Hematopoietic multipotent progenitor cell treated with erythropoietin and hydrocortisone succinate and interleukin-3 and kit ligand, for 4 days (in vitro differentiated cells): ENCODE measurements at regions not wholly inside any gene's neighbourhood (a gene's known extent, or its start where the extent isn't known, plus 50 kb on each side); places are given as distances from the start of the nearest gene placed in this dataset.
"Not testable (repeated sequence)": the region's sequence is repeated elsewhere in the genome, so short reads cannot be mapped to it uniquely, and the experiment has no call there.

Experiments used
- DNase-seq: peaks from one replicate; pipeline ENCODE4 v3.0.0-alpha.2; 2015

DNA sequence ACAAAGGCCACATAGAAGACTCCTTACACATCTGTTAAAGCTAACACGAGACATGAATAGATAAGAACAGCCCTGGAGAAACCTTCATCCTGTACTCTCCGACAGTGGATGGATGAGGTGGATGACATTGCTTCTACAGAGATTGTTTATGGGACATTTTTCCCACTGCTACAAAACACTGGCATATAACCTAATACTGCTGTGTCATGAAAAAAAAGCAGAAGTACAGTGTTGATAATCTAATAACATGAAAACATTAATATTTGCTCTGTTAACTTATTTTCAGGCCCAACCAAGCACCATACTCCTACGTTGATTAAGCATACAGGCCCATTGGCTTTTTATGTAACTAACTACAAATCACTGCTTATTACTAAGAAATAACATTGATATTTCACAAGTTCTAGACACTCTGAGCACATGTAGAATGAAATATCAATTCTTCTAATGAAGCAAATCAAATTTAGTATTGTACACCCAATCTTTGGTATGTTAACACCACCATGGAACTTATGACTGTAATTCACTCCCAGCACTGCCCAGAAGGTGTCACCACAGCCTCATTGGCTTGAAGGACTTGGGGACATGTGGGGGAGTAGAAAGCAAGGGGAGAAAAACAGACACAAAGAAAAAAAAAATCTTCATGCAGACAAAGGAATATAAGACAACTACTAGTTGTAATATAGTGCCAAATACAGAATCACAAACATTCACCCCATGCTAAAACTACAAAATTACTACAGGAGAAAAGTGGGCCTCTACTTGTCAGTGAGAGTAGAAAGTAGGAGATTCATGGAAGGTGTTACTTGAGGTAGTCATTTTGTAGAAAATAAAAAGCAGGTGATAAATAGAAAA, 330.0 kb upstream of the PMFBP1 start:
- peak; percentile 86 for DNase-seq

- DNase-seq: peak; percentile 4
These were observed 328.6 kb upstream of the PMFBP1 start for GRCh38 chr16:72500545-72500944.

GRCh38 chr16:72493716-72494415, 321.9 kb upstream of the PMFBP1 start:
- DNase-seq: no peak

DNA sequence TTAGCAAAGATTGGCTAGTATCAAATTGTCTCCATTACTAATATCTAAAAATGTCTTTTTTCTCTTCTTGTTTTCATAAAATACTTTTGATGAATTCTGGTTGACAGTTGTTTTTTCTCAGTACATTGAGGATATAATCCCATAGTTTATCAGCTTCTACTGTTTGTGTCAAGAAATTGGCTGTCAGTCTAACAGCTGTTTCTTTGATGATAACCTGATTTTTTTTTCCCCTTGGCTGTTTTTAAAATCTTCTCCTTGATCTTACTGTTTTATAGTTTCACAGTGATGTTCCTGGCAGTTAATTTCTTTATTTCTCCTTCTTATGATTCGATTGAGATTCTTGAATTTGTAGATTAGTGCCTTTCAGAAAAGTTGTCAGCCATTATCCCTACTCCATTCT, 315.3 kb upstream of the PMFBP1 start:
- DNase-seq: no peak

DNA sequence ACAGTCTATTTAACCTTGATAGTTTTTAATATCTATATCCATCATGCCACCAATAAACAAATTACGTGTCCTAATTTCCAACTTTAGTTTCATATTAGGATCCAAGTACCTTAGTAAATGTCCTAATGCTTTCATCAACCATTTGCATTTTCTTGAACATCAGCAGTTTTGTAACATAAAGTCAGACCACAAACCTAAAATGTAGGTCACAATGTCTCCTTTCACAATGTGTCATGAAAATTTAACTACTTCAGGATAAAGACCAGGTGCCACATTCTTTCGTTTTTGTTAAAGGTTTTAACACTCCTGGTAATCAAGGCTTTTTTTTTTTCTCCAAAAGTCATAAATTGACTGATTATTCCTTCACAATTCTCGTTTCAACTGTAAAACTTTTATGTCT, 310.7 kb upstream of the PMFBP1 start:
- no peak for DNase-seq

DNA sequence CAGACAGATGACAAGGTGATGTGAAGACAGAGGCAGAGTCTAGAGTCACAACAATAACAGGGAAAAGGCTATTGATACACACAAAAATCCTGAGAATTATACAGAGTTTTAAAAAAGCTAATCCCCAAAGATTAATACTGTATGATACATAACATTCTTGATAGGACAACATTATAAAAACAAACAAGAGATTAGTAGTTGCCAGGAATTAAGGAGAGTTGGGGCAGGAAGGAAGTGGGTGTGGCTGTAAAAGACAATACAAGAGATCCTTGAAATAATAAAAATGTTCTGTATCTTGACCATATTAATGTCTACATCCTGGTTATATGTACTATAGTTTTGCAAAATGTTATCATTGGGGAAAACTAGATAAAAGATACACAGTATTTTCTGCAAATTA, 309.5 kb upstream of the PMFBP1 start:
- peak; percentile 11 for DNase-seq

DNA sequence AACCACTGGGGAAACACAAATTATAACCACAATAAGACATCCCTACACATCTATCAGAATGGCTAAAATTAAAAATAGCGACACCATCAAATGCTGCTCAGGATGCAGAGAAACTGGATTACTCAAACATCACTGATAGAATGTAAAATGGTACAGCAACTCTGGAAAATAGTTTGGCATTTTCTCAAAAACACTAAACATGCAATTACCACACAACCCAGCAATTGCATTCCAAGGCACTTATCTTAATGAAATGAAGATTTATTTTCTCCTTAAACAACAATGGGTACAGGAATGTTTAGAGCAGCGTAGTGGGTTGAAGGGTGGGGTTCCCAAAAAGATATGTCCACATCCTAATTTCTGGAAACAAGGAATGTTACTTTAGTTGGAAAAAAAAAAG, 309.0 kb upstream of the PMFBP1 start:
- no peak for DNase-seq

DNA sequence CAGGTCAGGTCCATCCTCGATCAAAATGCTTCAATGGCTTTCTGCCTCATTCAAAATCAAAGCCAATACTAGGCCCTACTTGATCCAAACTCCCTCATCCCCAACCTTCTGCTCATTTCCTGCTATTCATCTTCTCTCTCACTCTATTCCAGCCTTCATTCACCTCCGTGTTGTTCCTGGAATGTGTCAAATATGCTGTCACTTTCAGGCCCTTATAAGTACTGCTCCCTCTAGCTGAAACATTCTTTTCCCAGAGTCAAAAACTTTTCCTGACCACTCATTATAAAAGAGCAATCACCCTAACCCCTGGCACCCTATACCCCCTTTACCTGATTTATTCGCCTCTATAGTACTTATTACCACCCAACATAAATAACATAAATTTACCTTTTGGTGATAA, 303.7 kb upstream of the PMFBP1 start:
- DNase-seq: no peak

DNA sequence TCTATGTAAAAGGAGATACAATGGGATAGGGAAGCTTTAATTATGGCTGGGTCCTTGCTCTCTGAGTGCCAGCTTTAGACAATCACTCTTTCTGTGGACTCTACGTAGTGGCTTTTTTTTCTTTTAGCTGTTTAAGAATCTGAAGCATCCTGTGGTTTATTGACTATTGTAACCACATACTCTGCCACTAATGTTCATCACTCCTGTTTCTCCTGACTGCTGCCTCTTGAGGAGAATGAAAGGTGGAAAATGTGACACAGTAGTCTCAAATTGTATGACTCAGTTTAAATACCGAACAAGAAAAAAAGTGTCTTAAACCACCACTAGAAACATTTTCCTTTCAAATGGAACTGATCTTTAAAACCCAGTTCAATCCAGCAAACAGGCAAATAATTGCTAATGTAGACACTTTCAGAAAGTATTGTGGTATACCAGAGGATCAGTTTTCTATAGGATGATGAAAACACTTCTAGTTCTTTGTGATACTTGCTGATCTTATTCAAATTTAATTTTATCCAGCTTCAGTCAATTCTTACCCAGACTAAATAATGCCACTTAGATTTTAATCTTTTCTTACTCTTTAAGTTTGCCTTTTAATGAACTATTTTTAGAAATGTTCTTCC, 302.7 kb upstream of the PMFBP1 start:
- no peak for DNase-seq

DNA sequence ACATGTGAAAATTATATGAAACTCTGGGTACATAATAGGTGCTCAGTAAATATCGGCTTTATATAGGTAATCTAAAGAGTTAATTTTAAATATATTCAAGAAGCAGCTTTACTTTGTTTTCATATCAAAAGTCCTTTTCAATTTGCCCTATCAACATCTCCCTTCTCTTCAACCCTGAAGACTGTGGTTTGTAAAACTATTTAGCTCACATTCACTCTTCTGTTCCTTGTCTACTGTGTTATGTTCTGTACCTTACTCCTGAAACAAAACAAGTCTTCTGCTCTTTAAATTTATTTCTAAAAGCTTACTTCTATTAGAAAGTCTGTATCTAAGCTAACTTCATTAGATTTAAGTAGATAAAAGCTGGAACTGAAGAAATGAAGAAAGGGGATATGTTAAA, 301.7 kb upstream of the PMFBP1 start:
- DNase-seq: no peak

- DNase-seq: no peak
These were observed 299.5 kb upstream of the PMFBP1 start for GRCh38 chr16:72471317-72471924.

- no peak for DNase-seq
These were observed 298.6 kb upstream of the PMFBP1 start for GRCh38 chr16:72470541-72470940.

DNA sequence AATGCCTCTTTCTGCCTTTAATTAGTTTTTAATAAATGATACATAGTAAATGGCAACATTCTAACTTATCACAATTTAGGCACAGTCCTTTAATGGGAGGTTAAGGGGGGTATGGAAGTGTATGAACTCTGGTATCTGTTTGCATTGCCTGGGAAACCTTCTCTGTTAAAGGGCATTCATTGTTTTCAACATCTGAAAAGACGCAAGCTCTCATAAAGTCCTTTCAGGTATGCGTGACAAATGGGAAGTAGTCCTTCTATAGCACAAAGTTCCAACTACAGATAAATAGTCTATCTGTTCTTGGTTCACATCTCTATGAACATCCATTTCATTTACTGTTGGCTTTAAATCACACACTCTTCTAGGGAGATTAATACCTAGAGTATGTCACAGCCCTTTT, 298.0 kb upstream of the PMFBP1 start:
- DNase-seq: no peak

DNA sequence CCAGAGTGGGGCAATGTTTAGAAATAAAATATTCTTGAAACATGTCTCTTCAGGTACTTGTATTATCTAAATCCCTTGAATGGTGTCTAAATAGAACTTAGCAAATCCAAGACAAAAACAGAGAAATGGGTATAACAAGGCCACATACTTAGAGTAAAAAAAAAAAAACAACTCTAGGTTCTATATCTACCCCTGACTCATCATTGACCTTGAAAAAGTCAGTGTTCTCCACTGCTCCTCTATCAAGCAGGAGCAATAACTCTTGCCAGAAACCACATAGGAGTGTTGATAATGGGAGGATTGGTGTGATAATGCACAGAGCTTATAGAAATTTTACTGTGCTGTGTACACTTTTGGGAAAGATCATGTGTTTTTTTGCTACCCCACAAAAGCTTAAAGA, 296.6 kb upstream of the PMFBP1 start:
- peak; percentile 31 for DNase-seq

DNA sequence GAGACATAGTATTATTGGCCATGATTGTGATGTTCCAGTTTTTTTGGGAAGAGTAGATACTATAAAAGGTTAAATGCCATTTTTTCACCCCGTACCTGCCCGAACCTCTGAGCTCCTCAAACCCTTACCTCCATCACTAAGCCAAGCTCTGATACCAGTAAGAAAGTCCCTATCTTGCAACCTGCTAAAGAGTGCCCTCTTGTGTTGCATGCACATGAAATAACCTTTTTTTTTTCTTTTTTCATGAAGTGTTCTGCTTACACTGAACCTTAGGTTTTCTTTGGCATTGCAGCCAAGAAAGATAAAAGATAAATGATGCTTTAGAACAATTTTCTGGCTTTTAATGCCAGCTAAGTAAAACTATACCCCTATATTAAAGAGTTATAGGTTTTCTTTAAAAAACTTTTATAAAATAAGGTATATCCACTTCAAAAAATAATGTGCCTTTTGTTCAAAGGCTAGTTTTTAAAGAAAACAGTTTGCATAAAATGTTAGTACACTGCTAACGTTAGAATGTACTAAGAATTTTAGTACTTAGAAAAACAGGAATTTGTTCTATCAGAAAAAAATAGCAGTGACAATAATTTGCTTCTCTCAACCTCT, 295.3 kb upstream of the PMFBP1 start:
- peak; percentile 73 for DNase-seq

DNA sequence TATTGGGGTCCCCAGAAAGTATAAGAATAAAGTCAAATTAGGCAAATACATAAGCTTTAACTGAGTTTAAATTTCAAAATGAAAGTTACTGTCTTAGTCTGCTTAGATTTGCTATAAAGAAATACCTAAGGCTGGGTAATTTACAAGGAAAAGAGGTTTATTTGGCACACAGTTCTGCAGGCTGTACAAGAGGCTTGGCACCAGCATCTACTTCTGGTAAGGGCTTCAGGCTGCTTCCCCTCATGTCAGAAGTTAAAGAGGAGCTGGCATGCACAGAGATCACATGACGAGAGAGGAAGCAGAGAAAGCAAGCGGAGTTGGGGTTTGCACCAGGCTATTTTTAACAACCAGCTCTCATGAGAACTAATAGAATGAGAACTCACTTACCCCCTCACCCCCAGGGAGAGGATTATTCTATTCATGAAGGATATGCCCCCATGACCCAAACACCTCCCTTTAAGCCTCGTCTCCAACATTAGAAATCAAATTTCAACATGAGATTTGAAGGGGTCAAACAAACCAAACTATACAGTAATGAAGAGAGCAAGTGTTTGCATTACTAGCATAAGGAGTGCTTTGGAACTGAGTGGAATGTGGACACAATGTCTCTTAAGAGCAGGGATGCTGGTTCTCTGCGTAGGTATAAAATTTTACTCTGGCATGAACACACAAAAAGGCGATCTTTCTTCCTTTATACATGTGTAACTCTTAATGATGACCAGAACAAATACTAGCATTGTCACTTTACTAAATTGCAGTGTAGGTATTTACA, 292.8 kb upstream of the PMFBP1 start:
- DNase-seq: peak; percentile 4

GRCh38 chr16:72464052-72464451, 292.1 kb upstream of the PMFBP1 start:
- no peak for DNase-seq

GRCh38 chr16:72458035-72458434, 286.1 kb upstream of the PMFBP1 start:
- no peak for DNase-seq

- DNase-seq: no peak
These were observed 285.4 kb upstream of the PMFBP1 start for GRCh38 chr16:72457243-72457940.

DNA sequence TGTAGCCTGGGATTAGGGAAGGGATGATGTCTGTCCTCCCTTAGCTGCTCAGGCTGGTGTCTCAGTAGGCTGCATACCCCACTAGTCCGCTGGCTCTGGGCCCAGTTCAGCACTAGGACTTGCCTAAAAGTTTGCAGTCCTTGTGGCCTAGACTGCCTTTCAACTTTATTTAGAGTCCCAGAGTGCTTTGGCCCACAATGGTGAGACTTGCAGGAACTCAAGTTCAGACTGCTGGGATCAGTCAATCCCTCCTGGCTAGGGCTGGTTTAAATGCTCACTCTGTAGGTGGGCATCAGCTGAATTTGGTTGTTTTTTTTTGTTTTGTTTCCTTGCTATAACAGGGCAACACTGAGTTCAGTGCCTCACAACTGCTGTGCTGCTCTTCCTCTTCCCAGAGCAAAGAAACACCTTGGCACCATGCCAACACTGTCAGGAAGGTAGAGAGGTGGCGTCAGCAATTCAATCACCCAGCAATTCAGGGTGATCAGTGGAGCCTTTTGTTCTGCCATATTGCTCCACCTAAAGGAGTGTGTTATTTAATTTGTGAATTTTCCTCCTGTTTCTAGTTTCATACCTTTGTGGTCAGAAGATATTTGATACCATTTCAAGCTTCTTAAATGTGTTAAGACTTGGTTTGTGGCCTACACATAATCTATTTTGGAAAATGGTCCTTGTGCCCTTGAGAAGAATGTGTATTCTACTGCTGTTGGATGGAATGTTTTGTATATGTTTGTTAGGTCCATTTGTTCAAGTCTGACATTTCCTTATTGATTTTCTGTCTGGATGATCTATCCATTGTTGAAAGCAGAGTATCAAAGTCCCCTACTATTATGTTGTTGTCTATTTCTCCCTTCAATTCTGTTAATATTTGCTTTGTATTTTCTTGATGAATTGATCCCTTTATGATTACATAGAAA, 284.0 kb upstream of the PMFBP1 start:
- peak; percentile 10 for DNase-seq

GRCh38 chr16:72453856-72454255, 281.9 kb upstream of the PMFBP1 start:
- not testable (repeated sequence) for DNase-seq
